ENCODE measurements at regions not wholly inside any gene's neighbourhood (a gene's known extent, or its start where the extent isn't known, plus 50 kb on each side); places are given as distances from the start of the nearest gene placed in this dataset.

- TF ChIP-seq CTCF (IDR thresholded peaks at IDR 0.05) (no peak), POLR2A (IDR thresholded peaks at IDR 0.05) (no peak)
These were observed 197.5 kb downstream of the NAF1 start for GRCh38 chr4:162969194-162969593.
